HG03039 (cell line): ENCODE measurements at regions not wholly inside any gene's neighbourhood (a gene's known extent, or its start where the extent isn't known, plus 50 kb on each side); places are given as distances from the start of the nearest gene placed in this dataset.
"Not testable (repeated sequence)": the region's sequence is repeated elsewhere in the genome, so short reads cannot be mapped to it uniquely, and the experiment has no call there.

Experiments used
- ATAC-seq: cut with Tn5 transposase; IDR thresholded peaks from one replicate; pipeline ENCODE4 v1.9.1; 2021; ENCODE audit warnings: mild to moderate bottlenecking, moderate library complexity; ENCODE audit not compliant: unreplicated experiment

DNA sequence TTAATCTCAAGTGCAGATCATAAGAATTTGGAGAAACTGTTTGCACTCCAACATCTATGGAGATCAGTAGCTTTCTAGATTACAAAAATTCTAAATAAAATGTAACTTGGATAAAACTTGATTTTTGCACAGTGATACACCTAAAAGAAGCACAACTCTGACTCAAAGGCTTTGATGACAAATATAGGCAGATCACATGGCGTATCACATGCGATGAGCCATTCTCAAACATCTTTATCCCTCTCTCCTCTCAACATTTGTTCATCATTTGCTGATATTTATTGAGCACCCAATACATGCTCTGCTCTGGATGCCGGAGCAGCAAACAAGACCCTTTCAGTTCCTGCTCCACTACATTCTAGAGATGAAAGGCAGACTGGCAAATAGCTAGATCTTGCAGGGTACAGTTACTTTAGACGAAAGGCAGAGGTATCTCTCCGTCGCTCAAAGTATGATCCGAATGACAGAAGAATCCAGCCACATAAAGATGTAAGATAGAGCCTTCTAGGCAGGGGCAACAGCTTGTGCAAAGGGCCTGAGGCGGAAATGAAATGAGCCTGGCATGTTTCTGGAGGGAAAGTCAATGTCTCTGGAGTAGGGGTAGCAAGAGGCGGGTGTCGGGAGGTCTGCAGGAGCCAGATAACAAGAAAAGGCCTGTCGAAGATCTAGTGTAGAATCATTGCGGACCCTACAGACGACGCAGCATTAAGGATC is 145.8 kb upstream of the ERRFI1 start:
- ATAC-seq: no peak

DNA sequence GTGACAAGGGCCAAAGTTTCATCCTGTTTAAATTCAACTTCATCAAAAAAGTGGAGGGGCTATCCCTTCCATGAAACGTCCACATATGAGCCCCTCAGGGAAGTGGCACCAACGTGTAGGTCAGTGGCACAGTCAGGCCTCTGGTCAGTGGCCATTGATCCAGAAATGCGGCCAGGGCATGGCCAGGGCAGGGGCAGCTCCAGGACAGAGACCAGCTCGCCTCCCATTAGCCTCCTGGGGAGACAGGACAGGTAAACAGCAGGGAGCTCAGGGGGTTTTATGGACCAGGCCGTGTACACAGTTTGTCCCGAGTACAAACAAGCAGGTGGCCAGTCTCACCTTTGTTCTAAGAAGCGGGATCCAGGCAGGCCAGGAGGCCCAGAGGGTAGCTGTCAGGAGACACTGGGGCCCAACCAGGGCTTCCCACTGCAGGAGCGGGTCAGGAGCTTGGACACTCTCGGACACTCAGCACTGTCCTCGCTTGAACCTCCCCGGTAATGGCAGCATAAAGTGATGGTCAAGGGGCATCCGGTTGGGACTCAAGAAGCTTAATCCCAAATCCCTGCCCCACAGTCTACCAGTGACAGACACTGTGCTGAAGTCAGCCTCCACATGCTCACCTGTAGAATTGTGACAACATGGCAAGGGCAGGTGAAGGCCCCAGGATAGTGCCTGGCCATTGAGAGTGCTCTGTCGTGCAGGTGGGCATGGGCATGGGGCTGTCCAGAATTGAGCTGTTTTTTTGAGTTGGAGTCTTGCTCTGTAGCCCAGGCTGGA is 144.1 kb upstream of the ERRFI1 start:
- ATAC-seq: no peak

DNA sequence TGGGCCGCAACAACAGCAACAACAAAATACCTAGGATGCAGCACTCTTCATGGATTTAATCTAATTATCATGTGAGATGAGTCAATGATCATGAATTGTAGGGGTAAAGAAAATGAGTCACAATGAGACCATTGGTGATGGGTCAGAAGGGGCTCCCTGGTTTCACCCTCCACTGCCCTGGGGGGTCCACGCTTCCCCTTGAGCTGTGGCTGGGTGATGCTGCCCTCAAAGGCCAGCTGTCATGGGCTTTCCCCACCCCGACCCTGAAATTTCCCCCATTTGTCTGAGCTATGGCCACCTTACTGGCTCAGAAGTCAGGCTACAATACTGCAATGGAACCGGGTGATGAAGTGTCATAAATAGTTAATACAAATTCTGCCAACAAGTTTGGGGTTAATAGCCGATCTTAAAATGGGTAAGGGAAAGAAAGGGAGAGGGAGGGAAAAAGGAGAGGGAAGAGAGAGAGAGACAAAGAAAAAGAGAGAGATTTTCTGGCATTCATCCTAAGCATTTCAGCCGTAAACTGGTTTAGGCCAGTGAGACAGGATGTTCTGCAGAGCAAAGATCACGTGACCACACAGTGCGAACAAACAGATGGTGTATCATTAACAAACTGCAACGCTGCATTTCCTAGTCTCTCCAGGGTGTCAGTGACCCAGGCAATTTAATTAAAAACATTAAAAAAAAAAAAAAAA is 143.4 kb upstream of the ERRFI1 start:
- ATAC-seq: no peak

DNA sequence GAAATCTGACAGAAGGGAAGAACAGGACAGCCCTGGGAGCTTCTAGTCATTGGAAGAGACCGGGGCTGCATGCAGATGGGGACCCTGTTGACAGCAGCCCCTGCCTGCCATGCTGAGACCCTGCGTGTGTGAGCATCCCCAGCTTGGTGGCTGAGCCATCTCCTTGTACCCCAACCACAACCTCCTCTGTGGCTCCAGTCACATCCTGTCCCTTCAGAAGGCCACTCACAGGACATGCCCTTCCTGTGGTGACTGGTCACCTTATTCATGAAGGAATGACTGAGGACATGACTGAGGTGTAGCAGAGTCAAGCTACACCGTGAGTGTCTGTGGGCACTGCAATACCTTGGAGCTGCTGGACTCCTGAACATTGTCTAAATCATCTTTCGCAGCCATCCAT is 141.8 kb upstream of the ERRFI1 start:
- ATAC-seq: no peak

DNA sequence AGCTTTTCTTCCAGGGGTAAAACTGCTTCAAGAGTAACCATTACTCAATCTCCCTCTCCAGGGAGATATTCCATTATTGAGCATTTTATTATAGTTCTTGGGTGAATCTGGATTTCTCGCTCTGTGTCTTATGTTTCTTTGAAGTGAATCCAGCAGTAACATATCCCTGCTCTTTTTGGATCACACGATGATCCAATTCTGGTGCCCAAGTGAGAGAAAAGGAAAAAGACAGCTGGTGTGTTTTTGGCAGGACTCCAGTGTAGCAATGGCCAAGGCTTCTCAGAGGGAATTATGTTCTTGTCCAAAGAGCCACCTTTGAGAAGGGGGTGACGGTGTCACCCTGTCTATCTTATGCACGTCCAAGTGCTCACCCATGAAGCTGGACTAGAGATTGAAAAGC is 140.3 kb upstream of the ERRFI1 start:
- ATAC-seq: no peak

DNA sequence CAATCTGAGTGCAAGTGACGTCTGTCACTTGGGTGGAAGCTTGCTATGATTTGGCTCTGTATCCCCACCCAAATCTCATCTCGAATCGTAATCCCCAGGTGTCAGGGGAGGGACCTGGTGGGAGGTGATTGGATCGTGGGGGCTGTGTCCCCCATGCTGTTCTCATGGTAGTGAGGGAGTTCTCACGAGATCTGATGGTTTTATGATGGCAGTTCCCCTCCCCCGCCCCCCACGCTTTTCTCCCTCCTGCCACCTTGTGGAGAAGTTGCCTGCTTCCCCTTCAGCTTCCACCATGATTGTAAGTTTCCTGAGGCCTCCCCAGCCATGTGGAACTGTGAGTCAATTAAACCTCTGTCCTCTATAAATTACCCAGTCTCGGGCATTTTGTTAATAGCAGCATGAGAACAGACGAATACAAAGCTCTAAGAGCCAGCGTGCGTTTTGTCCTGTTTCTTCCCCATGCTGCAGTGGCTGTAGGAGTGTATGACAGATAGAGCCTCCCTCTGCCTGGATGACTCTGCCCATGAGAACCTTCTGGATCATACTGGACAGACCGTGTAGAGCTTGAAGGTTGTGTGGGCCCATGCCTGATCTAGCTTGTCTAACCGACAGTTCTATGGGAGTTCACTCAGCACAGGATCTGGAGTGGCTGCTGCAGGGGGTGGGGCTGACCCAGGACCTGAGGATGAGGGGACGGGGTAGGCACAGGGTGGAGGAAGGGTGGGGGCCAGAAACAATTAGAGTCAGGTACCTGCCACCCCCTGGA is 139.7 kb upstream of the ERRFI1 start:
- no peak for ATAC-seq

DNA sequence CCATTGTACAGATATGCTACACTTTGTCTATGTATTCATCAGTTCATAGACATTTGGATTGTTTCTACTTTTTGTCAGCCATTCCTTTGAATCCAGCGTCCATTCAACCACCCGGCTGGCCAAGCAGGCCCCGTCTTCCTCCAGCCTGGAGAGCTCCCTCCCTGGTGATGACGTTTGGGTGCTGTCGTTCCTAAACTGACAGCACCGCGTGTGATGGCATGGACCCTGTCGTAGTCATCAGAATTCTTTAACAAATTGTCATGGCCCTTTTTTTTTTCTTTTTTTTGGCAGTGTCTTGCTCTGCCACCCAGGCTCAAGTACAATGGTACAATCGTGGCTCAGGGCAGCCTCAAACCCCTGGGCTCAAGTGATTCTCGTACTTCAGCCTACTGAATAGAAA is 138.6 kb upstream of the ERRFI1 start:
- ATAC-seq: no peak

DNA sequence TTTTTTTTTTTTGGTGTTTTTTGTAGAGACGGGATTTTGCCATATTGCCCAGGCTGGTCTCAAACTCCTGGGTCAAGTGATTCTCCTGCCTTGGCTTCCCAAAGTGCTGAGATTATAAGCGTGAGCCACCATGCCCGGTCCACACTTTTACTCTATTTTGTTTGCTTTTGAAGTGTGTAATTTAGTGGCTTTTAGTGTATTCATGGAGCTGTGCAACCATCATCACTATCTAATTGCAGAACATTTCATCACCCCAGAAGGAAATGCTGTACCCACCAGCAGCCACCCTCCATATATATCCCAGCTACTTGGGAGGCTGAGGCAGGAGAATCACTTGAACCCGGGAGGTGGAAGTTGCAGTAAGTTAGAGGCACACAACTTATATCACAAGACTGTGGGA is 136.9 kb upstream of the ERRFI1 start:
- no peak for ATAC-seq

DNA sequence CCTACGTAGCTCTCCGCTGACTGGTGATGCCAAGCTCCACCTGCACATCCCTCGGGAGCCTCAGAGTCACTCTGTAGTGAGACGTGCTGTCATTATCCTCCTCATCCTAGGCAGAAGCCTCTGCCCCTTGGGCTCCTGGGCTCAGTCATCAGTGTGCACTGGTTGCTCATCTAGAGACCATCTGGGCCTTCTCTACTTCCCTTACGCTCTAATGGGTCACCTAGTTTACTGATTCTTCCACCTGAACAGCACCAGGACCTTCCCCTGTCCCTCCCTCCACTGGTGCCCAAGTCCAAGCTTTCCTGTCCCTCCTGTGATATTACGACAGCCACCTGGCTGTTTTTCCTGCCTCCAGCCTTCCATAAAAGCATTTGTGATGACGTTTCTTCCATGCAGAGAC is 136.1 kb upstream of the ERRFI1 start:
- ATAC-seq: no peak

DNA sequence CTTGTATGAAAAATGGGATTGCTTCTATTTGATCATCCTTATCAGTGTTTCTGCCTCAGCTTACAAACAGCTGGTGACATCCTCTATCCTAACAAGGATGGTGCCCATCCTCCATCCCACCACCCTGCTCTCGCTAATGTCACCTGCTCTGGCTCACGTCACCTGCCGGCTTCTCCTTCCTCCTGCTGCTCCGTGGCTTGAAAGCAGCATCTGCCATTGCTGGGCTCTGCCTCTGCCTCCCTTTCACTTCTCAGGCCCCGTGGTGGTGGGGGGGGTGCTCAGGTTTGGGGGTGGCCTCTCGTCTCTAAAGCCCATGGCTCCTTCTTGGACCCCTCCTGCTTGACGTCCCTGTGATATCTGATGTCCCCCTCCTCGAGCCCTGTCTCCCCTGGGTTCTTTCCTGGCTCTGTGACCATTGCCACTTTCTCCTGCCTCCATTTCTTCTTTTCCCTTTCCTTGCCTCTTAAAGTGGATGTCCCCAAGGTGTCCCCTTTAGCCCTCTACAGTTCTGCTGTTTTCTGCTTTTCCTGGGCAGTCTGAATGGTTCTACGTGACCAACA is 135.5 kb upstream of the ERRFI1 start:
- ATAC-seq: no peak

DNA sequence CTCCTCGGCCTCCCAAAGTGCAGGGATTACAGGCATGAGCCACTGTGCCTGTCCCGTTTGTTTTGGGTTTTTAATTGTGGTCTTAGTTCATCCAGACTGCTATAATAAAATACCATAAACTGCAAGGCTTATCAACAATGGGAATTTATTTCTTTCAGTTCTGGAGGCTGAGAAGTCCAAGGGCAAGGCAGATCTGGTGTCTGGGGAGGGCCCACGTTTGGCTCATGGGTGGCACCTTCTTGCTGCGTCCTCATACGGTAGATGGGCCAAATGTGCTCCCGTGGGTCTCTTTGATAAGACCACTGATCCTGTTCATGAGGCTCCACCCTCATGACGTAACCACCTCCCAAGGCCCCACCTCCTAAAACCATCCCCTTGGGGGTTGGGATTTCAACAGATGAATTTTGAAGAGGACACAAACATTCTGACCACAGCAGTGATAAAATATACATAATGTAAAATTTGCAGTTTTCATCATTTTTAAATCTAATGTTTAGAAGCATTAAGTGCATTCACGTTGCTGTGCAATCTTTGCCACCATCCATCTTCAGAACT is 133.4 kb upstream of the ERRFI1 start:
- no peak for ATAC-seq

DNA sequence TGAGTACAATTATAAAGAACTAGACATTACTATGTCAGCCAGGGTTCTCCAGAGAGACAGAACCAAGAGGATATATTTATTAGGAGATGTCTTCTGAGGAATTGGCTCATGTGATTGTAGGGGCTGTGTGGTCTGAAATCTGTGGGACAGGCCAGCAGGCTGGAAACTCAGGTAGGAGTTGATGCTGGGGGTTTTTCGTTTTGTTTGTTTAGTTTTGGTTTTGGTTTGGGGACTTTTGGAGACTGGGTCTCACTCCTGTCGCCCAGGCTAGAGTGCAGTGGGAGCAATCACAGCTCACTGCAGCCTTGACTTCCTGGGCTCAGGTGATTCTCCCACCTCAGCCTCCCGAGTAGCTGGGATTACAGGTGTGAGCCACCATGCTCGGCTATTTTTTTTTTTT is 132.9 kb upstream of the ERRFI1 start:
- no peak for ATAC-seq

DNA sequence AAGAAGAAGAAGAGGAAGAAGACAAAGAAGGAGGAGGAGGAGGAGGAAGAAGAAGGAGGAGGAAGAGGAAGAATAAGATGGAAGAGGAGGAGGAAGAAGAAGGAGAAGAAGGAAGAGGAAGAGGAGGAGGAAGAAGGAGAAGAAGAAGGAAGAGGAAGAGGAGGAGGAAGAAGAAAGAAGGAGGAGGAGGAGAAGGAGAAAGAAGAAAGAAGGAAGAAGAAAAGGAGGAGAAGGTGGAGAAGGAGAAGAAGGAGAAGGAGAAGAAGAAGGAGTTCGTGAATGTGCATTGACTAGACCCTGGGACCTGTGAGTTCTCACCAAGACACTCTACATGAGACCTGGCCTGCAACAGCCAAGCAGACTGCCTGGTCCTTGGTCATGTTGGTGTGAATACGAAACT is 131.7 kb upstream of the ERRFI1 start:
- ATAC-seq: no peak

DNA sequence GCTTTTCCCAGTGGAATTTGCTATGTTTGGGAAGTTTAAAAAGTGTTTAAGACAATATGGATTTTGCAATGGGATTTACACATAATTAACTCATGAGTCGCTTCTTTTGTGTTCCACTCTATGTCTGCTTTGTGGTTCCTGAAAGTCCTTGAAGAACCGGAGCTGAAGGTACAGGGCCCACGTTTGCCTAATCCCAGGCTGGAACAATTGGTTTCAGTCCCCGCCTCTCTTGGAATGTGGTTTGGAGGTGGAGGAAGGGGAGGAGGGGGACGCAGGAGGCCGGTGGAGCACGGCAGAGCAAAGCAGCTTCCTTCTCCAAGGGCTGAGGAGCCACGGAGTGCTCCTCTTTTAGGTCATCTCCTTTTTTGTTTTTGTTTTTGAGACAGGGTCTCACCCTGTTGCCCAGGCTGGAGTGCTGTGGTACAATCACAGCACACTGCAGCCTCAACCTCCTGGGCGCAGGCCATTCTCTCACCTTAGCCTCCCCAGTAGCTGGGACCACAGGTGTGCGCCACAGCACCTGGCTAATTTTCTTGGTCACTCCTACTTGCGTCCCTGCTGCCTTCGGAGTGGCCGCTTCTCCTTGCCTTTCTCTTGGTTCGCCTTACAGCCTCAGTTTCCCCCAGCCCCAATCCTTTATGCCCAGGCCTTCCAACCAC is 129.5 kb upstream of the ERRFI1 start:
- no peak for ATAC-seq

DNA sequence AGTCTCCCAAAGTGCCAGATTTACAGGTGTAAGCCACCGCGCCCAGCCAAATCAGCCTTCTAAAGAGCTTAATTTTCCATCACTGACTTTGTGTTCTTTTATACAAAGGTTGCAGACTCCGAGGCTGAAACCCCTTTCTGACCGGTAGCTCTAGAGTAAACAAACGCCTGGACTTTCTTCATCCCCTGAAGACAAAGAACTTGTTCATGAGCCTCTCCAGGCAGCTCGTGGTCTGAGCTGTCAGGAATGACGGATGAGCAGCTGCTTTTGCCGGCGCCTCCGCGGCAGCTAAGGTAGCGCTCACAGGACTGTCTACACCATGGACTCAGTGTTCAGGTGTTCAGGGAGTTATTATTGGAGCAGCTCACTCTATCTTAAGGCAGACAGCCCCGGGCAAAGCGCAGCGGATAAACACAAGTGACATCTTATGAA is 128.5 kb upstream of the ERRFI1 start:
- no peak for ATAC-seq

DNA sequence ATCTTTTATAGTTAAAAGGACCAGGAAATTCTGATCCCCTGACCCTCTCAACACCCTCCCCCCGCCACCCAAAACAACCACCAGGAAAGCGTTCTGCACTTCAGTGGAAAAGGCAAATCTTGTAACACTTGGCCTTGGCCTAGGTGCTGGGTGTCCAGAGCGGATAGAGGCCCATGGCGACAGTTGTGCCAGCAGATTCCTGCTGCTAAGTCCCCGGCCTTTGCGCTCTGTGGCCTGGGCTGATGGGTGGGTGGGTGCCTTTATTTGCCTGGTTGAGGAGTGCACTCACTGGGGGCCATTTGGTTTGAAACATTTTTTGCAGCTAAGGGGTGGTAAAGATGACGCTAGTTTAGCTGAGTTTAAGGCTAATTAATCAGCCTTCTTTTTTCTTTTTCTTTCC is 127.9 kb upstream of the ERRFI1 start:
- ATAC-seq: no peak

DNA sequence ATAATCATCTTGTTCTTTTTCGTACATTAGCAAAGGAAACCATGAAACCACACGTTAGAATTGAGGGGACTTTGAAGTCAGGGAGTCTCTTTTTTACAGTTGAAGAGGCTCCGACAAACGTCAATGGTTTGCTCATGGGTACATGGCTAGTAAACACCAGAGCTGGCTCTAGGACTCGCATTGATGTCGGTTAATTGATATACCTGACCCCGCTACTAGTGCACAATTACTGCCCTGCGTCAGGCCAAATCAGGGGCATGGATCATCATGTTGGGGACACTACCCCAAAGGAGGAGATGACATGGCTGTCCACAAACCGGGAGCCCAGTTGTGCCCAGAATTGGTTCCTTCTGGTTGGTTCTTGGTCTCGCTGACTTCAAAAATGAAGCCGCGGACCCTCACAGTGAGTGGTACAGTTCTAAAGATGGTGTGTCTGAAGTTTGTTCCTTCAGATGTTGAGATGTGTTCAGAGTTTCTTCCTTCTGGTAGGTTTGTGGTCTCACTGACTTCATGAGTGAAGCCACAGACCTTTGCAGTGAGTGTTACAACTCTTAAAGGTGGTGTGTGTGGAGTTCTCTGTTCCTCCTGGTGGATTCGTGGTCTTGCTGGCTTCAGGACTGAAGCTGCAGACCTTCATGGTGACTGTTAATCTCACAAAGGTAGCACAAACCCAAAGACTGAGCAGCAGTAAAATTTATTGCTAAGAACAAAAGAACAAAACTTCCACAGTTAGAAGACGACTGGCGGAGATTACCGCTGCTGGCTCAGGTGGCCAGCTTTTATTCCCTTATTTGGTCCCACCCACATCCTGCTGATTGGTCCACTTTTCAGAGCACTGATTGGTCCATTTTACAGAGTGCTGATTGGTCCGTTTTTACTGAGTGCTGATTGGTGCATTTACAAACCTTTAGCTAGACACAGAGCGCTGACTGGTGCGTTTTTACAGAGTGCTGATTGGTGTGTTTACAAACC is 126.9 kb upstream of the ERRFI1 start:
- no peak for ATAC-seq

DNA sequence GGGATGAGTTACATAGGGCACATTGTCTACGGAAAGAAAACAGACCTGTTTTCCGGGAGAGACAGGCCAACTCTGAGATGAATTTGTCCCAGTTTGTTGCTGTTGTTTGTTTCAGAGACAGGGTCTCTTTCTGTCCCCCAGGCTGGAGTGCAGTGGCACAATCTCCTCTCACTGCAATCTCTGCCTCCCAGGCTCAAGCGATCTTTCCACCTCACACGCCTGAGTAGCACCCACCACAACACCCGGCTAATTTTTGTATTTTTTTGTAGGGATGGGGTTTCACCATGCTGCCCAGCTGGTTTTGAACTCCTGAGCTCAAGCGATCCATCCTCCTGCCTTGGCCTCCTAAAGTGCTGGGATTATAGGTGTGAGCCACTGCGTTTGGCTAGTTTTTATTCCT is 125.5 kb upstream of the ERRFI1 start:
- ATAC-seq: no peak

DNA sequence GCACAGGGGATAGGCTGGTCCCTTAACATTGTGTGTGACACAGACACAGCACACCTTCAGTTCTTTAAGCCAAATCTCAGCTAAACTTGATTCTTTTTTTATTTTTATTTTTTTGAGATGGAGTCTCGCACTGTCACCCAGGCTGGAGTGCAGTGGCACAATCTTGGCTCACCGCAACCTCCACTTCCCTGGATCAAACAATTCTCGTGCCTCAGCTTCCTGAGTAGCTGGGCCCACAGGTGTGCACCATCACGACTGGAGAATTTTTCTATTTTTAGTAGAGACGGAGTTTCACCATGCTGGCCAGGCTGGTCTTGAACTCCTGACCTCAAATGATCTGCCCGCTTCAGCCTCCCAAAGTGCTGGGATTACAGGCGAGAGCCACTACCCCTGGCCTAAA is 123.6 kb upstream of the ERRFI1 start:
- ATAC-seq: not testable (repeated sequence)
